IMR-90 (cell line): ENCODE measurements at regions not wholly inside any gene's neighbourhood (a gene's known extent, or its start where the extent isn't known, plus 50 kb on each side); places are given as distances from the start of the nearest gene placed in this dataset.

Experiments used
- POLR2A ChIP-seq: IDR thresholded peaks from 2 replicates; pipeline ENCODE4 v1.6.1; 2012; ENCODE audit warnings: mild to moderate bottlenecking, low read depth, low read length
- TF ChIP-seq, protein P1 (sequence below): conservative IDR thresholded peaks from 2 replicates; pipeline ENCODE4 v1.5.1; 2012; ENCODE audit warnings: mild to moderate bottlenecking, low read depth, low read length, improper control_type of control experiment
- TF ChIP-seq, protein P2 (sequence below): fragments of 150-350 bp; IDR thresholded peaks from 2 replicates; pipeline ENCODE4 v1.6.1; 2016; ENCODE audit warnings: low read depth, mild to moderate bottlenecking, low read length, moderate library complexity, borderline replicate concordance

DNA sequence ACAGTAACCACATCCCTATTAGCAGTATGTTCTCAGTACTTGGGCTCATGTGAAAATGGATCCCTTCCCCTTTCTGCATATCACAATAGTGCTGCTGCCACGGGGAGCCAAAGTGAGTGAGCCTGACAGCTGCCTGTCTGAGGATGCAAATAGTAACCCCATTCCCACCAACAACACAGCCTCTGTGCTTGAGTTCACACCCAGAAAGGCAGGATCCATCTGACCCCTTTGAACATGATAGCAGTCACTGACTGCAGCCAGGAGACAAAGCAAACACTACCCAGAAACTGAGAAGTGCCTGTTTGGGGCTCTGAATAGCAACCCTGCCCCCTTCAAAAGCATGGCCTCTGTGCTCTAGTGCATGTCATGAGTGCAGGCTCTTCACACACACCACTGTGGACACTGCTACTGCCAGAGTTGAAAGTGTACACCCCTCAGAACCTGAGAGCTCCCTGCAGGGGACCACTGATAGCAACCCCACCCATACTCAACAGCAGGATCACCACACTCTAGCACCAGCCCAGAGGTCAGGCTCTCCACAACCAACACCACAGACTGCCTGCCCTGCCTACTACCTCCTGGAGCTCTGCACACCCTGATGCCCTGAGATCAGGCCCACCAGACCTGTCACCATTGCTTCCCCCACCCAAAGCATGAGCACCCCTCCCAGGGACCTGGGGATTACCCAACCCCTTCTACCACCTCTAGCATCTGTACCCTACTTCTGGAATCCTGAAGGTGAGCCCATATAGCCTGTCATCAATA is 1563.5 kb upstream of the PRR20A start:
- no peak for TF ChIP-seq POLR2A
- TF ChIP-seq, protein P1, sequence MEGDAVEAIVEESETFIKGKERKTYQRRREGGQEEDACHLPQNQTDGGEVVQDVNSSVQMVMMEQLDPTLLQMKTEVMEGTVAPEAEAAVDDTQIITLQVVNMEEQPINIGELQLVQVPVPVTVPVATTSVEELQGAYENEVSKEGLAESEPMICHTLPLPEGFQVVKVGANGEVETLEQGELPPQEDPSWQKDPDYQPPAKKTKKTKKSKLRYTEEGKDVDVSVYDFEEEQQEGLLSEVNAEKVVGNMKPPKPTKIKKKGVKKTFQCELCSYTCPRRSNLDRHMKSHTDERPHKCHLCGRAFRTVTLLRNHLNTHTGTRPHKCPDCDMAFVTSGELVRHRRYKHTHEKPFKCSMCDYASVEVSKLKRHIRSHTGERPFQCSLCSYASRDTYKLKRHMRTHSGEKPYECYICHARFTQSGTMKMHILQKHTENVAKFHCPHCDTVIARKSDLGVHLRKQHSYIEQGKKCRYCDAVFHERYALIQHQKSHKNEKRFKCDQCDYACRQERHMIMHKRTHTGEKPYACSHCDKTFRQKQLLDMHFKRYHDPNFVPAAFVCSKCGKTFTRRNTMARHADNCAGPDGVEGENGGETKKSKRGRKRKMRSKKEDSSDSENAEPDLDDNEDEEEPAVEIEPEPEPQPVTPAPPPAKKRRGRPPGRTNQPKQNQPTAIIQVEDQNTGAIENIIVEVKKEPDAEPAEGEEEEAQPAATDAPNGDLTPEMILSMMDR: no peak
- TF ChIP-seq, protein P2, sequence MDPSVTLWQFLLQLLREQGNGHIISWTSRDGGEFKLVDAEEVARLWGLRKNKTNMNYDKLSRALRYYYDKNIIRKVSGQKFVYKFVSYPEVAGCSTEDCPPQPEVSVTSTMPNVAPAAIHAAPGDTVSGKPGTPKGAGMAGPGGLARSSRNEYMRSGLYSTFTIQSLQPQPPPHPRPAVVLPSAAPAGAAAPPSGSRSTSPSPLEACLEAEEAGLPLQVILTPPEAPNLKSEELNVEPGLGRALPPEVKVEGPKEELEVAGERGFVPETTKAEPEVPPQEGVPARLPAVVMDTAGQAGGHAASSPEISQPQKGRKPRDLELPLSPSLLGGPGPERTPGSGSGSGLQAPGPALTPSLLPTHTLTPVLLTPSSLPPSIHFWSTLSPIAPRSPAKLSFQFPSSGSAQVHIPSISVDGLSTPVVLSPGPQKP: no peak
